OCI-LY3 (cell line): ENCODE measurements at regions not wholly inside any gene's neighbourhood (a gene's known extent, or its start where the extent isn't known, plus 50 kb on each side); places are given as distances from the start of the nearest gene placed in this dataset.

Experiments used
- EZH2phosphoT487 ChIP-seq: fragments of 200-600 bp; shearing (Covaris generic); IDR thresholded peaks from 2 replicates; pipeline ENCODE4 v1.6.1; 2018; ENCODE audit warnings: antibody characterized with exemption, mixed run types, low read depth
- TF ChIP-seq, protein P1 (sequence below): fragments of 200-600, 300-600 bp; sonication (generic); IDR thresholded peaks from 2 replicates; pipeline ENCODE4 v1.5.1; 2014; ENCODE audit warnings: antibody characterized with exemption, low read length, low read depth

DNA sequence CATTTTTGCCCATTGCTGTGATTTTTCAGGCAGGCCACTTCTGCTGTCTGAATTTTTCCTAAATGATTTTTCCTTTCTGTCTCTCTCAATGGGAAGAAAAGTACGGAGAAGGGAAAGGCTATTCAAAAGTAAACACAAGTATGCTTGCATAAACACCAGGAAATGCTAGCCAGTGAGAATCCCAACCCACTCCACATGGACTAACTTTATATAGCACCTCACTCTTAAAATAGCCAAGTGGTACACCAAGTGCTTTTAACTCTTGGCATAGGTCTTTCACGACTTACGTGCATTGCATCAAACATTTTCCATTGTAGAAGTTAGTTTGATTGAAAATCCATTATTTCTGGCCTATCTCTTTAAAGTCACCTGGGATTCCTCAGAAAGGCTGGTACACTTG is 178.9 kb upstream of the SPANXN1 start:
- TF ChIP-seq, protein P1, sequence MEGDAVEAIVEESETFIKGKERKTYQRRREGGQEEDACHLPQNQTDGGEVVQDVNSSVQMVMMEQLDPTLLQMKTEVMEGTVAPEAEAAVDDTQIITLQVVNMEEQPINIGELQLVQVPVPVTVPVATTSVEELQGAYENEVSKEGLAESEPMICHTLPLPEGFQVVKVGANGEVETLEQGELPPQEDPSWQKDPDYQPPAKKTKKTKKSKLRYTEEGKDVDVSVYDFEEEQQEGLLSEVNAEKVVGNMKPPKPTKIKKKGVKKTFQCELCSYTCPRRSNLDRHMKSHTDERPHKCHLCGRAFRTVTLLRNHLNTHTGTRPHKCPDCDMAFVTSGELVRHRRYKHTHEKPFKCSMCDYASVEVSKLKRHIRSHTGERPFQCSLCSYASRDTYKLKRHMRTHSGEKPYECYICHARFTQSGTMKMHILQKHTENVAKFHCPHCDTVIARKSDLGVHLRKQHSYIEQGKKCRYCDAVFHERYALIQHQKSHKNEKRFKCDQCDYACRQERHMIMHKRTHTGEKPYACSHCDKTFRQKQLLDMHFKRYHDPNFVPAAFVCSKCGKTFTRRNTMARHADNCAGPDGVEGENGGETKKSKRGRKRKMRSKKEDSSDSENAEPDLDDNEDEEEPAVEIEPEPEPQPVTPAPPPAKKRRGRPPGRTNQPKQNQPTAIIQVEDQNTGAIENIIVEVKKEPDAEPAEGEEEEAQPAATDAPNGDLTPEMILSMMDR: no peak
- TF ChIP-seq EZH2phosphoT487: no peak
